MM.1S (cell line): ENCODE measurements at regions not wholly inside any gene's neighbourhood (a gene's known extent, or its start where the extent isn't known, plus 50 kb on each side); places are given as distances from the start of the nearest gene placed in this dataset.

Experiments used
- DNase-seq: peaks from one replicate; pipeline ENCODE4 v3.0.0-alpha.2; 2015
- H2AFZ ChIP-seq: fragments of 300-600 bp; sonication (generic); 2 replicates; pipeline ENCODE4 v1.6.0; 2016; ENCODE audit warnings: antibody characterized with exemption, low read length
- H3F3A ChIP-seq: fragments of 300-600 bp; sonication (generic); 2 replicates; pipeline ENCODE4 v1.6.1; 2016; ENCODE audit warnings: mild to moderate bottlenecking, antibody characterized with exemption, low read length, moderate library complexity, mixed read lengths; ENCODE audit not compliant: insufficient read depth
- H3K27ac ChIP-seq: fragments of 300-600 bp; sonication (generic); 2 replicates; pipeline ENCODE4 v1.5.1; 2016; ENCODE audit warnings: mild to moderate bottlenecking, low read length
- H3K27me3 ChIP-seq: fragments of 300-600 bp; sonication (generic); replicated peaks from 2 replicates; pipeline ENCODE4 v1.6.0; 2016; ENCODE audit warnings: low read length; ENCODE audit not compliant: insufficient read depth
- H3K36me3 ChIP-seq: fragments of 300-600 bp; sonication (generic); replicated peaks from 2 replicates; pipeline ENCODE4 v1.6.1; 2016; ENCODE audit warnings: mild to moderate bottlenecking, low read length, mixed read lengths; ENCODE audit not compliant: insufficient read depth
- H3K4me1 ChIP-seq: fragments of 300-600 bp; sonication (generic); 2 replicates; pipeline ENCODE4 v1.6.1; 2016; ENCODE audit warnings: low read length, mixed read lengths
- H3K4me2 ChIP-seq: fragments of 300-600 bp; sonication (generic); 2 replicates; pipeline ENCODE4 v1.6.0; 2016; ENCODE audit warnings: low read depth, low read length
- H3K4me3 ChIP-seq: fragments of 300-600 bp; sonication (generic); 2 replicates; pipeline ENCODE4 v1.5.1; 2016; ENCODE audit warnings: low read length, mixed read lengths
- H3K79me2 ChIP-seq: fragments of 300-600 bp; sonication (generic); 2 replicates; pipeline ENCODE4 v1.6.1; 2016; ENCODE audit warnings: mixed run types, low read length, mixed read lengths
- H3K9ac ChIP-seq: fragments of 300-600 bp; sonication (generic); 2 replicates; pipeline ENCODE4 v1.6.1; 2016; ENCODE audit warnings: low read length, mixed read lengths
- H3K9me2 ChIP-seq: fragments of 300-600 bp; sonication (generic); replicated peaks from 2 replicates; pipeline ENCODE4 v1.6.1; 2016; ENCODE audit warnings: mild to moderate bottlenecking, low read length, mixed read lengths; ENCODE audit not compliant: insufficient read depth
- H3K9me3 ChIP-seq: fragments of 300-600 bp; sonication (generic); replicated peaks from 2 replicates; pipeline ENCODE4 v1.6.1; 2016; ENCODE audit warnings: mild to moderate bottlenecking, low read length, mixed read lengths; ENCODE audit not compliant: insufficient read depth
- H4K20me1 ChIP-seq: fragments of 300-600 bp; sonication (generic); 2 replicates; pipeline ENCODE4 v1.6.1; 2016; ENCODE audit warnings: mild to moderate bottlenecking, low read length, moderate library complexity, mixed read lengths; ENCODE audit not compliant: insufficient read depth
- EZH2 ChIP-seq: fragments of 300-600 bp; sonication (generic); optimal IDR thresholded peaks from 2 replicates; pipeline ENCODE3; 2017; ENCODE audit warnings: low read depth, mild to moderate bottlenecking, antibody characterized with exemption, low read length, mixed read lengths
- EZH2phosphoT487 ChIP-seq: fragments of 300-600 bp; sonication (generic); IDR thresholded peaks from 2 replicates; pipeline ENCODE4 v1.6.1; 2018; ENCODE audit warnings: antibody characterized with exemption, low read length
- TF ChIP-seq, protein P1 (sequence below): fragments of 300-600 bp; sonication (generic); IDR thresholded peaks from 2 replicates; pipeline ENCODE4 v1.5.1; 2016; ENCODE audit warnings: antibody characterized with exemption, low read length, mixed read lengths

GRCh38 chr5:124885490-124885889, 139.1 kb upstream of the ZNF608 start:
- Histone ChIP-seq H3K79me2 (no peaks in the 10 kb centered on the region), H3K36me3 (no peaks in the 10 kb centered on the region), H4K20me1 (no peaks in the 10 kb centered on the region), H3K9me3 (no peaks in the 10 kb centered on the region), H3K4me1 (no peaks in the 10 kb centered on the region), H3K9ac (no peak overlapping the region), H3K27ac (no peak overlapping the region), H3K4me3 (no peak overlapping the region), H3K4me2 (no peak overlapping the region), H2AFZ (no peak overlapping the region), H3K27me3 (no peaks in the 10 kb centered on the region), H3F3A (no peaks in the 10 kb centered on the region), H3K9me2 (no peaks in the 10 kb centered on the region)
- DNase-seq: no peak
- TF ChIP-seq EZH2phosphoT487 (no peak), EZH2 (no peak)
- TF ChIP-seq, protein P1, sequence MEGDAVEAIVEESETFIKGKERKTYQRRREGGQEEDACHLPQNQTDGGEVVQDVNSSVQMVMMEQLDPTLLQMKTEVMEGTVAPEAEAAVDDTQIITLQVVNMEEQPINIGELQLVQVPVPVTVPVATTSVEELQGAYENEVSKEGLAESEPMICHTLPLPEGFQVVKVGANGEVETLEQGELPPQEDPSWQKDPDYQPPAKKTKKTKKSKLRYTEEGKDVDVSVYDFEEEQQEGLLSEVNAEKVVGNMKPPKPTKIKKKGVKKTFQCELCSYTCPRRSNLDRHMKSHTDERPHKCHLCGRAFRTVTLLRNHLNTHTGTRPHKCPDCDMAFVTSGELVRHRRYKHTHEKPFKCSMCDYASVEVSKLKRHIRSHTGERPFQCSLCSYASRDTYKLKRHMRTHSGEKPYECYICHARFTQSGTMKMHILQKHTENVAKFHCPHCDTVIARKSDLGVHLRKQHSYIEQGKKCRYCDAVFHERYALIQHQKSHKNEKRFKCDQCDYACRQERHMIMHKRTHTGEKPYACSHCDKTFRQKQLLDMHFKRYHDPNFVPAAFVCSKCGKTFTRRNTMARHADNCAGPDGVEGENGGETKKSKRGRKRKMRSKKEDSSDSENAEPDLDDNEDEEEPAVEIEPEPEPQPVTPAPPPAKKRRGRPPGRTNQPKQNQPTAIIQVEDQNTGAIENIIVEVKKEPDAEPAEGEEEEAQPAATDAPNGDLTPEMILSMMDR: no peak

- TF ChIP-seq, protein P1: no peak
- TF ChIP-seq EZH2phosphoT487 (no peak), EZH2 (no peak)
- H3K27me3 ChIP-seq: no peaks in the 10 kb centered on the region
- H4K20me1 ChIP-seq: no peaks in the 10 kb centered on the region
- H2AFZ ChIP-seq: no peak overlapping the region
- H3K9me3 ChIP-seq: no peaks in the 10 kb centered on the region
- H3K9me2 ChIP-seq: no peaks in the 10 kb centered on the region
- H3K9ac ChIP-seq: no peak overlapping the region
- H3K79me2 ChIP-seq: no peaks in the 10 kb centered on the region
- H3K4me3 ChIP-seq: no peak overlapping the region
- no peaks in the 10 kb centered on the region for H3F3A ChIP-seq
- H3K27ac ChIP-seq: no peak overlapping the region
- no peaks in the 10 kb centered on the region for H3K36me3 ChIP-seq
- no peaks in the 10 kb centered on the region for H3K4me1 ChIP-seq
- H3K4me2 ChIP-seq: peak overlapping the region; percentile 0; the same call in 1 of the 2 replicates
- DNase-seq: no peak
Measured at GRCh38 chr5:124887223-124887622, 140.8 kb upstream of the ZNF608 start.

- Histone ChIP-seq H3K4me3 (no peak overlapping the region), H3K9me2 (no peaks in the 10 kb centered on the region), H3K79me2 (no peaks in the 10 kb centered on the region), H2AFZ (no peak overlapping the region), H3F3A (no peaks in the 10 kb centered on the region), H3K27me3 (no peaks in the 10 kb centered on the region), H3K4me2 (no peak overlapping the region), H3K9ac (no peak overlapping the region), H3K27ac (no peak overlapping the region), H3K9me3 (no peaks in the 10 kb centered on the region), H4K20me1 (no peaks in the 10 kb centered on the region), H3K4me1 (no peaks in the 10 kb centered on the region), H3K36me3 (no peaks in the 10 kb centered on the region)
- no peak for TF ChIP-seq EZH2phosphoT487
- TF ChIP-seq, protein P1: no peak
- TF ChIP-seq EZH2: no peak
- DNase-seq: no peak
Measured at GRCh38 chr5:124888050-124888506, 141.6 kb upstream of the ZNF608 start.
